Parathyroid adenoma (tissue), 2 donors: ENCODE measurements at regions not wholly inside any gene's neighbourhood (a gene's known extent, or its start where the extent isn't known, plus 50 kb on each side); places are given as distances from the start of the nearest gene placed in this dataset.

ENCODE experiments used
- H2AFZ ChIP-seq: fragments of 300-600 bp; sonication (generic); one replicate; pipeline ENCODE4 v1.7.0; 2017; ENCODE audit warnings: antibody characterized with exemption, mild to moderate bottlenecking
- H3K27ac ChIP-seq: fragments of 300-600 bp; sonication (generic); one replicate; pipeline ENCODE4 v1.7.0; 2017
- H3K27me3 ChIP-seq: fragments of 300-600 bp; sonication (generic); one replicate; pipeline ENCODE4 v1.7.0; 2017; ENCODE audit warnings: low read length; ENCODE audit not compliant: control insufficient read depth, insufficient read depth
- H3K36me3 ChIP-seq: fragments of 300-600 bp; sonication (generic); one replicate; pipeline ENCODE4 v1.7.0; 2017; ENCODE audit warnings: low read length; ENCODE audit not compliant: control insufficient read depth, insufficient read depth
- H3K4me1 ChIP-seq: fragments of 300-600 bp; sonication (generic); one replicate; pipeline ENCODE4 v1.7.0; 2017; ENCODE audit warnings: control low read depth
- H3K4me2 ChIP-seq: fragments of 300-600 bp; sonication (generic); one replicate; pipeline ENCODE4 v1.7.0; 2017; ENCODE audit warnings: low read length
- H3K4me3 ChIP-seq: fragments of 300-600 bp; sonication (generic); one replicate; pipeline ENCODE4 v1.7.0; 2017; ENCODE audit warnings: low read depth, low read length
- H3K79me2 ChIP-seq: fragments of 300-600 bp; sonication (generic); one replicate; pipeline ENCODE4 v1.7.0; 2017; ENCODE audit warnings: control low read depth
- H3K9ac ChIP-seq: fragments of 300-600 bp; sonication (generic); one replicate; pipeline ENCODE4 v1.7.0; 2017; ENCODE audit warnings: mild to moderate bottlenecking
- H3K9me3 ChIP-seq: fragments of 300-600 bp; sonication (generic); one replicate; pipeline ENCODE4 v1.7.0; 2017; ENCODE audit warnings: low read length; ENCODE audit not compliant: control insufficient read depth
- TF ChIP-seq, protein P1 (sequence below): fragments of 300-600 bp; sonication (generic); IDR thresholded peaks from one replicate; pipeline ENCODE4 v1.7.0; 2017; ENCODE audit warnings: antibody characterized with exemption, mild to moderate bottlenecking
- donor health status: primary hyperparathyroidism.

DNA sequence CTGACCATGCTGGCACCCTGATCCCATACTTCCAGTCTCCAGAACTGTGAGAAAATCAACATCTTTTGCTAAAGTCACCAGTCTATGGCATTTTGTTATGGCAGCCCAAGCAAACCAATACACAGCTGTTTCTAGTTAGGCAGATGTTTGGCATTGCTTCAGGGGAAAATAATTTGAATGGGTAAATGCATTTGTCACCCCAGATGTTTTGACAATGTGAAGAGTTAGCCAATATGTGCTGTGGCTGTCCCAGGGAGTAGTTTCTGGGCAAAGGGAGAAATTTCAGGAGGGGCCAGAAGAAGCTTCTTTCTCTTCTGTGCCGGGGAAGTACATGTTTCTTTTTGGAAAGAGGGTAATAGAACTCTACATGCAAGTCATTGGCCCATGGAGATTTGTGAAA, 619.0 kb downstream of the SLC4A3 start:
- H3K4me1 ChIP-seq = no peaks in the 10 kb centered on the region
- no peaks in the 10 kb centered on the region for H3K9me3 ChIP-seq
- H3K4me2 ChIP-seq = no peak overlapping the region
- no peak overlapping the region for H3K27ac ChIP-seq
- no peaks in the 10 kb centered on the region for H3K36me3 ChIP-seq
- no peak overlapping the region for H3K4me3 ChIP-seq
- H3K9ac ChIP-seq = no peak overlapping the region
- H3K27me3 ChIP-seq = no peaks in the 10 kb centered on the region
- H2AFZ ChIP-seq = no peak overlapping the region
- H3K79me2 ChIP-seq = no peaks in the 10 kb centered on the region
- TF ChIP-seq, protein P1, sequence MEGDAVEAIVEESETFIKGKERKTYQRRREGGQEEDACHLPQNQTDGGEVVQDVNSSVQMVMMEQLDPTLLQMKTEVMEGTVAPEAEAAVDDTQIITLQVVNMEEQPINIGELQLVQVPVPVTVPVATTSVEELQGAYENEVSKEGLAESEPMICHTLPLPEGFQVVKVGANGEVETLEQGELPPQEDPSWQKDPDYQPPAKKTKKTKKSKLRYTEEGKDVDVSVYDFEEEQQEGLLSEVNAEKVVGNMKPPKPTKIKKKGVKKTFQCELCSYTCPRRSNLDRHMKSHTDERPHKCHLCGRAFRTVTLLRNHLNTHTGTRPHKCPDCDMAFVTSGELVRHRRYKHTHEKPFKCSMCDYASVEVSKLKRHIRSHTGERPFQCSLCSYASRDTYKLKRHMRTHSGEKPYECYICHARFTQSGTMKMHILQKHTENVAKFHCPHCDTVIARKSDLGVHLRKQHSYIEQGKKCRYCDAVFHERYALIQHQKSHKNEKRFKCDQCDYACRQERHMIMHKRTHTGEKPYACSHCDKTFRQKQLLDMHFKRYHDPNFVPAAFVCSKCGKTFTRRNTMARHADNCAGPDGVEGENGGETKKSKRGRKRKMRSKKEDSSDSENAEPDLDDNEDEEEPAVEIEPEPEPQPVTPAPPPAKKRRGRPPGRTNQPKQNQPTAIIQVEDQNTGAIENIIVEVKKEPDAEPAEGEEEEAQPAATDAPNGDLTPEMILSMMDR = no peak

DNA sequence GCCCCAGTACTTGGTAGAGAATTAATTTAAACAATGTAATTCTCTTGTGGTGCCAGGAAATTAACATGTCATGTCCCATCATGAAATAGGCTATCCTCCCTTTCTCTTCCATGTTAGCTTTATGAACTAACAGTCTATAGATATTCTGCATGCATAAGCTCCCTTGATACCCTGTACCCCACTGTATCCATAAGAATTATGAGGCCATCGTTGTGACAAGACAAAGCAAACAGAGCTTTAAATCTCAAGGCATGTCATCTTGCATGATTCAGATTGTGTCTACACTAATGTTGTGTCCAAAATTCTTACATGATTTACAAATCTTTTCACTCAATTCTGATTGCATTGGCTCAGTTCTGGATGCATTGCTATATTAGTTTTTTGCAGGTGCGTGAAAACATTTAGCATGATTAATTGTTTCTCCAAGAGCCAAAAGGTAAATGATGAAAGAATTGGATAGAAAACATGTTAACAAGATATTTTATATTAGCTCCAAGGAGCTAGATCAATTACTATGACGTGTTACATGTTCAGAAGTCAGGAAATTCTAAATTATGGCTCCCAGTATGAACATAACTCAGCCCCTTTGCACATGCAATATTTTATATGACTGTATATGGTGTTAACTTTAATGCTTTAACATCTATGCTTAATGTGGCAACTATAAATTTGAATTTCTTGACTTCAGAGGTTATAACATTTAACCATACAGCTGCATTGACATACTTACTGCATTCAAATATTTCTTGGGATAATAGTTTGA, 620.3 kb downstream of the SLC4A3 start:
- H2AFZ ChIP-seq = no peak overlapping the region
- TF ChIP-seq, protein P1 = no peak
- no peak overlapping the region for H3K4me3 ChIP-seq
- no peak overlapping the region for H3K4me2 ChIP-seq
- no peaks in the 10 kb centered on the region for H3K36me3 ChIP-seq
- H3K9ac ChIP-seq = no peak overlapping the region
- no peaks in the 10 kb centered on the region for H3K9me3 ChIP-seq
- no peak overlapping the region for H3K27ac ChIP-seq
- no peaks in the 10 kb centered on the region for H3K4me1 ChIP-seq
- no peaks in the 10 kb centered on the region for H3K27me3 ChIP-seq
- no peaks in the 10 kb centered on the region for H3K79me2 ChIP-seq

DNA sequence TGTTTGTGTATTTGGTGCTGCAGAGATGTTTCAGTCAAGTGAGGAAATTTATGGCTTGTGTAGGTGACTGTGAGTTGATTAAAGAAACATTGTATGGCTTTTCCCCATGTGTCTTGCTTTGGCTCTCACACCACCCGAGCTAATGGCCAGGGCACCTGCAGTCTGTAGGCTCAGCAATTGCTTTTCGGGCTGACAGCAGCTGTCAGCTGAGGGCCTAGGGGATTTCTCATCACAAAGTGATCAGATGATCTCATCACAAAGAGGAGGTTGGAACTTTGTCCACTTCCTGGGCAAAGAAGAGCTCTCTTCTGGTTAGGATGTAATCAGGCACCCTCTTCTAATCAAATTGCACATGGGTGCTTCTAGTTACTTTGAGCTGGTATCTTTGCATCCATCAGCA, 632.2 kb downstream of the SLC4A3 start:
- no peaks in the 10 kb centered on the region for H3K9me3 ChIP-seq
- no peak overlapping the region for H3K4me2 ChIP-seq
- H3K4me3 ChIP-seq = no peak overlapping the region
- H3K27me3 ChIP-seq = no peaks in the 10 kb centered on the region
- TF ChIP-seq, protein P1 = no peak
- no peaks in the 10 kb centered on the region for H3K36me3 ChIP-seq
- no peaks in the 10 kb centered on the region for H3K79me2 ChIP-seq
- no peak overlapping the region for H3K27ac ChIP-seq
- no peak overlapping the region for H2AFZ ChIP-seq
- H3K4me1 ChIP-seq = no peaks in the 10 kb centered on the region
- H3K9ac ChIP-seq = no peak overlapping the region

DNA sequence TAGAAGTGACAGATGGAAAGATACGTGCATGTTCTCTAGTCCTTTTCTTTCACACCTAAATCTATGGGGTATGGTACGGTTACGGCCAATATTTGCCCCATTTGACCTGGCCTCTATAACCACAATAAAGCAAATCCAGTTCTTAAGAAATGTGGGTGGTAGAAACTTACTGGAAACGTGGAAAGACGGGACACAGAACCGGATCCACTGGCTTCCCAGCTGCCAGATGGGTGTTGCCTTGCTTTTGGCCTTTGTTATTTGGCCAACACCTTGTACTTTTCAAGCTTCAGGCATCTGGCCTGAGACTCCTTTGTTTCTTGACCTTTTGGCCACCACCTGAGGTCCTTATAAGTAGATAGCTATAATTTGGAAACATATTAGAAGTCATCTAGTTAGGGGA, 635.9 kb downstream of the SLC4A3 start:
- Histone ChIP-seq H3K4me1 (no peaks in the 10 kb centered on the region), H3K4me2 (no peak overlapping the region), H2AFZ (no peak overlapping the region), H3K27ac (no peak overlapping the region), H3K4me3 (no peak overlapping the region), H3K9ac (no peak overlapping the region), H3K27me3 (no peaks in the 10 kb centered on the region), H3K36me3 (no peaks in the 10 kb centered on the region), H3K79me2 (no peaks in the 10 kb centered on the region), H3K9me3 (no peaks in the 10 kb centered on the region)
- TF ChIP-seq, protein P1 = no peak

DNA sequence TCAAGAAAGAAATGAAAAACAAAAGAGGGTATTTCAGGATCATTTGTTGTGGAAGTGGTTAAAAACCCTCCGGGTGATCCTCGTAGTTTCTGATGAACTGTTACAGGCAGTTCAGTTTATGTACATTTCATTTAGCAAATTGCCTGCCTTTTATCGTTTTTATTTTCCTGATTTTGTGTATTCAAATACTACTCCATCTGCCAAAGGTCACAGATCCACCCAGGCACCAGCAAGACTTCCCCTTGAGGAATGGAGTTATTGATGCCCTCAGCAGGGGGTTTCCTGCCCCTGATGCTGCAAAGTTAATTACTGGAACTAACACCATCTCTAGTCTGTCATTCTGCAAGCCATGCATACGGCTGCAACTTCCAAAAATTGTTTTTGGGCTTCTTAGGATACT, 641.9 kb downstream of the SLC4A3 start:
- no peak overlapping the region for H3K4me3 ChIP-seq
- H3K27me3 ChIP-seq = no peaks in the 10 kb centered on the region
- H3K4me1 ChIP-seq = no peaks in the 10 kb centered on the region
- H3K27ac ChIP-seq = no peak overlapping the region
- H3K79me2 ChIP-seq = no peaks in the 10 kb centered on the region
- no peak overlapping the region for H2AFZ ChIP-seq
- no peak overlapping the region for H3K4me2 ChIP-seq
- no peaks in the 10 kb centered on the region for H3K36me3 ChIP-seq
- TF ChIP-seq, protein P1 = no peak
- H3K9me3 ChIP-seq = no peaks in the 10 kb centered on the region
- H3K9ac ChIP-seq = no peak overlapping the region
